GM23248 (cell line): ENCODE measurements at regions not wholly inside any gene's neighbourhood (a gene's known extent, or its start where the extent isn't known, plus 50 kb on each side); places are given as distances from the start of the nearest gene placed in this dataset.

ENCODE experiments used
- DNase-seq: peaks from one replicate; pipeline ENCODE4 v3.0.0-alpha.2; 2015
- H2AFZ ChIP-seq: fragments of 200-600 bp; sonication (generic); 2 replicates; pipeline ENCODE4 v1.6.1; 2016; ENCODE audit warnings: antibody characterized with exemption
- H3F3A ChIP-seq: fragments of 200-600 bp; sonication (generic); 2 replicates; pipeline ENCODE4 v1.6.1; 2016; ENCODE audit warnings: mild to moderate bottlenecking, antibody characterized with exemption, mixed run types; ENCODE audit not compliant: insufficient read depth
- H3K27ac ChIP-seq: fragments of 200-600 bp; sonication (generic); 2 replicates; pipeline ENCODE4 v1.5.1; 2016; ENCODE audit warnings: mild to moderate bottlenecking
- H3K27me3 ChIP-seq: fragments of 200-600 bp; sonication (generic); replicated peaks from 2 replicates; pipeline ENCODE4 v1.6.1; 2016; ENCODE audit warnings: mild to moderate bottlenecking; ENCODE audit not compliant: insufficient read depth
- H3K36me3 ChIP-seq: fragments of 200-600 bp; sonication (generic); 2 replicates; pipeline ENCODE4 v1.6.1; 2016; ENCODE audit warnings: low read depth, mild to moderate bottlenecking
- H3K4me1 ChIP-seq: fragments of 200-600 bp; sonication (generic); 2 replicates; pipeline ENCODE4 v1.6.1; 2016; ENCODE audit warnings: mild to moderate bottlenecking; ENCODE audit not compliant: insufficient read depth
- H3K4me2 ChIP-seq: fragments of 200-600 bp; sonication (generic); one replicate; pipeline ENCODE4 v1.6.1; 2016; ENCODE audit warnings: mild to moderate bottlenecking; ENCODE audit not compliant: unreplicated experiment
- H3K4me3 ChIP-seq: fragments of 200-600 bp; sonication (generic); 2 replicates; pipeline ENCODE4 v1.5.1; 2016; ENCODE audit warnings: mild to moderate bottlenecking
- H3K79me2 ChIP-seq: fragments of 200-600 bp; sonication (generic); 2 replicates; pipeline ENCODE4 v1.6.1; 2016; ENCODE audit warnings: mild to moderate bottlenecking; ENCODE audit not compliant: insufficient read depth
- H3K9ac ChIP-seq: fragments of 200-600 bp; sonication (generic); 2 replicates; pipeline ENCODE4 v1.6.1; 2016; ENCODE audit warnings: mild to moderate bottlenecking
- H3K9me2 ChIP-seq: fragments of 200-600 bp; sonication (generic); 2 replicates; pipeline ENCODE4 v1.6.1; 2016; ENCODE audit warnings: mixed run types, mild to moderate bottlenecking, moderate library complexity; ENCODE audit not compliant: insufficient read depth
- H3K9me3 ChIP-seq: fragments of 200-600 bp; sonication (generic); one replicate; pipeline ENCODE4 v1.6.1; 2017; ENCODE audit warnings: low read depth
- H4K20me1 ChIP-seq: fragments of 200-600 bp; sonication (generic); 2 replicates; pipeline ENCODE4 v1.6.0; 2016; ENCODE audit not compliant: insufficient read depth
- EZH2 ChIP-seq: fragments of 200-600 bp; sonication (generic); IDR thresholded peaks from 2 replicates; pipeline ENCODE4 v1.6.1; 2018; ENCODE audit warnings: antibody characterized with exemption, mild to moderate bottlenecking; ENCODE audit not compliant: insufficient read depth, poor library complexity, severe bottlenecking
- EZH2phosphoT487 ChIP-seq: fragments of 200-600 bp; sonication (generic); IDR thresholded peaks from 2 replicates; pipeline ENCODE4 v1.6.1; 2018; ENCODE audit warnings: antibody characterized with exemption, moderate library complexity, mild to moderate bottlenecking, low read depth; ENCODE audit not compliant: insufficient read depth
- WGBS, 2 experiments: methylation state at CpG; one replicate each; pipeline ENCODE4 v1.1.6; 2015 to 2017; ENCODE audit warnings: low lambda C conversion rate in 2 of 2, low coverage in 1 of 2; ENCODE audit errors: missing lambda C conversion rate in 2 of 2; 5-methylcytosine and 5-hydroxymethylcytosine counted together
- in situ Hi-C: fragments of 300-500 bp; cut with MboI; formaldehyde crosslinking; loops from 2 replicates; pipeline ENCODE4 v1.15.0; 2020

DNA sequence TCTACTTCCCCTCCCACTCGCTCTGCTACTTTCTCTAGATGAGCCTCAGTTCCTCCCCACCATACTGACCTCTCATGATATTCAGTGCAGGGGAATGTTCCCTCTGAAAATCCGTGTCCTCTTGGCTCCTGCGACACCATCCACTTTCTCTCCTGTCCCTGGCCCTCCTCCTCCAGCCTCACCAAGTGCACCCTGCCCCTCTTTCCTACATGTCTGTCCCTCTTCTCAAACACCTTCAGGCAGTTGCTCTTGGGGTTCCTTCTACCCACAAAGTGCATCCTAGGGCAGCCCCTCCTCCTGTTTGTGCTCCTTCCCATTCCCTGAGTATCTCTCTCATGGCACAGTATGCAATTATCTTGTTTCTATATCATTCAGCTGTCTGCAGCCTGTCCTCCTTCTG, 246.4 kb upstream of the RAB6C start:
- H3F3A ChIP-seq = no peaks in the 10 kb centered on the region
- H3K36me3 ChIP-seq = no peaks in the 10 kb centered on the region
- H3K9me2 ChIP-seq = no peaks in the 10 kb centered on the region
- no peak overlapping the region for H3K4me2 ChIP-seq
- H3K4me1 ChIP-seq = no peaks in the 10 kb centered on the region
- no peak overlapping the region for H3K9ac ChIP-seq
- H3K9me3 ChIP-seq = no peaks in the 10 kb centered on the region
- no peaks in the 10 kb centered on the region for H3K79me2 ChIP-seq
- no peaks in the 10 kb centered on the region for H3K27me3 ChIP-seq
- H2AFZ ChIP-seq = no peak overlapping the region
- 23 to 34% methylated on average over 3 of the region's 3 CpGs for whole genome bisulfite sequencing, 2 experiments
- DNase-seq = no peak
- no peak overlapping the region for H3K4me3 ChIP-seq
- TF ChIP-seq EZH2phosphoT487 (no peak), EZH2 (no peak)
- H4K20me1 ChIP-seq = no peaks in the 10 kb centered on the region
- H3K27ac ChIP-seq = no peak overlapping the region
- in situ Hi-C loops = no loop called here

DNA sequence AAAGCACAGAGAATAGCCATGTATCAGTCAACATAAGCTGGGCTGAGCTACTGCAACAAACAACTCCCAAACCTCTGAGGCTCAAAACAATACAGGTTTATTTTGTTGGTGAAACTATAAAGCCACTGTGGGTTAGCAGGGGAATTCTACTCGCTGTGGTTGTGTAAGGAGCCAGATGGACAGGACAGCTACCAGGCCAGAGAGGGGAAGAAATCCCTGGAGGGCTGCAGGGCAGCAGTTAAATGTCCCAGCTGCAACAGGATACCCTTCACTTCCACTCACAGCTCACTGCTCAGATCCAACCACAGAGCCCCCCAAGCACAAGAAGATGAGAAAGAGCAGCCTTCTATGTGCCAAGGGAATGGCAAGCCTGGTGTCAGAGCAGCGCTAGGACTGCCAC, 245.9 kb upstream of the RAB6C start:
- 2 to 8% methylated on average over 2 of the region's 2 CpGs for WGBS, 2 experiments

GRCh38 chr2:129734343-129735034, 245.0 kb upstream of the RAB6C start:
- no peaks in the 10 kb centered on the region for H3K4me1 ChIP-seq
- no peak overlapping the region for H3K4me2 ChIP-seq
- no peak for TF ChIP-seq EZH2phosphoT487
- no peak for TF ChIP-seq EZH2
- H3K9me2 ChIP-seq = no peaks in the 10 kb centered on the region
- H3K79me2 ChIP-seq = no peaks in the 10 kb centered on the region
- no peaks in the 10 kb centered on the region for H3K36me3 ChIP-seq
- H3K4me3 ChIP-seq = no peak overlapping the region
- no peaks in the 10 kb centered on the region for H3K27me3 ChIP-seq
- no peaks in the 10 kb centered on the region for H4K20me1 ChIP-seq
- 58 to 66% methylated on average over 10 of the region's 10 CpGs for WGBS, 2 experiments
- no peaks in the 10 kb centered on the region for H3F3A ChIP-seq
- no peak overlapping the region for H3K27ac ChIP-seq
- no peak overlapping the region for H3K9ac ChIP-seq
- no peaks in the 10 kb centered on the region for H3K9me3 ChIP-seq
- DNase-seq = no peak
- no peak overlapping the region for H2AFZ ChIP-seq
- in situ Hi-C loops = no loop called here

More for the DNA sequence above, 245.9 kb upstream of the RAB6C start:
- H2AFZ ChIP-seq = no peak overlapping the region
- in situ Hi-C loops = no loop called here
- no peaks in the 10 kb centered on the region for H3F3A ChIP-seq
- no peak overlapping the region for H3K4me2 ChIP-seq
- no peaks in the 10 kb centered on the region for H3K79me2 ChIP-seq
- H3K4me3 ChIP-seq = no peak overlapping the region
- no peaks in the 10 kb centered on the region for H3K36me3 ChIP-seq
- no peaks in the 10 kb centered on the region for H3K27me3 ChIP-seq
- no peaks in the 10 kb centered on the region for H3K9me2 ChIP-seq
- H3K27ac ChIP-seq = no peak overlapping the region
- TF ChIP-seq EZH2phosphoT487 = no peak
- no peak for TF ChIP-seq EZH2
- no peak for DNase-seq
- no peak overlapping the region for H3K9ac ChIP-seq
- no peaks in the 10 kb centered on the region for H3K9me3 ChIP-seq
- H3K4me1 ChIP-seq = no peaks in the 10 kb centered on the region
- no peaks in the 10 kb centered on the region for H4K20me1 ChIP-seq

DNA sequence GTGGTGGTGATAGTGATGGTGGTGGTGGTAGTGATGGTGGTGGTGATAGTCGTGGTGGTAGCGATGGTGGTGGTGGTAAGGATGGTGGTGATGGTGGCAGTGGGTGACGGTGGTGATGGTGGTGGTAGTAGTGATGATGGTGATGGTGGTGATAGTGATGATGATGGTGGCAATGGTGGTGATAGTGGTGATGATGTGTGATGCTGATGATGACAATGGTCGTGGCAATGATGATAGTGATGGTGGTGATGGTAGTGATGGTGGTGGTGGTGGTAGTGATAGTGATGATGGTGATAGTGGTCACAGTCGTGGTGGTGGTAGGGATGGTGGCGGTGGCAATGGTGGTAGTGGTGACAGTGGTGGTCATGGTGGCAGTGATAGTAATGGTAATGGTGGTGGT, 243.9 kb upstream of the RAB6C start:
- Histone ChIP-seq H3K4me2 (no peak overlapping the region), H3K36me3 (no peaks in the 10 kb centered on the region), H3K4me3 (no peak overlapping the region), H3K9ac (no peak overlapping the region), H3F3A (no peaks in the 10 kb centered on the region), H2AFZ (no peak overlapping the region), H4K20me1 (no peaks in the 10 kb centered on the region), H3K4me1 (no peaks in the 10 kb centered on the region), H3K27me3 (no peaks in the 10 kb centered on the region), H3K9me2 (no peaks in the 10 kb centered on the region), H3K27ac (no peak overlapping the region), H3K79me2 (no peaks in the 10 kb centered on the region), H3K9me3 (no peaks in the 10 kb centered on the region)
- TF ChIP-seq EZH2phosphoT487 (no peak), EZH2 (no peak)
- in situ Hi-C loops = no loop called here
- 60 to 71% methylated on average over 4 to 5 of the region's 6 CpGs for WGBS, 2 experiments
- DNase-seq = no peak
